ENCODE measurements at regions not wholly inside any gene's neighbourhood (a gene's known extent, or its start where the extent isn't known, plus 50 kb on each side); places are given as distances from the start of the nearest gene placed in this dataset.

GRCh38 chr5:72720205-72720604 lies 96.3 kb upstream of the TNPO1 start:
- no peak for TF ChIP-seq CTCF (IDR thresholded peaks at IDR 0.05)
- no peak for TF ChIP-seq POLR2A (IDR thresholded peaks at IDR 0.05)
